ENCODE measurements at regions not wholly inside any gene's neighbourhood (a gene's known extent, or its start where the extent isn't known, plus 50 kb on each side); places are given as distances from the start of the nearest gene placed in this dataset.

GRCh38 chr2:120525056-120526046 lies 179.4 kb downstream of the INHBB start:
- TF ChIP-seq EZH2phosphoT487 (IDR thresholded peaks at IDR 0.05; ENCODE audit: unreplicated experiment) (no peak), POLR2AphosphoS5 (IDR thresholded peaks at IDR 0.05; ENCODE audit: low read depth) (no peak), CTCF (conservative IDR thresholded peaks at IDR 0.05; ENCODE audit: low read depth in 2 of 2) (no peak), JUNB (IDR thresholded peaks at IDR 0.05; ENCODE audit: unreplicated experiment) (no peak), CREB1 (CRISPR knock-in tag; IDR thresholded peaks at IDR 0.05; ENCODE audit: low read depth) (no peak)
